GM23338 (cell line): ENCODE measurements at regions not wholly inside any gene's neighbourhood (a gene's known extent, or its start where the extent isn't known, plus 50 kb on each side); places are given as distances from the start of the nearest gene placed in this dataset.

Experiments
- ATAC-seq: fragments of 200-7000 bp; cut with Tn5 transposase; 3 replicates; pipeline ENCODE4 v1.9.1; 2020
- DNase-seq: peaks from one replicate; pipeline ENCODE4 v3.0.0-alpha.2; 2015; ENCODE audit warnings: low spot score
- H2AFZ ChIP-seq: fragments of 200-600 bp; sonication (generic); 2 replicates; pipeline ENCODE4 v1.8.0; 2016; ENCODE audit warnings: antibody characterized with exemption, mild to moderate bottlenecking, moderate library complexity
- H3F3A ChIP-seq: fragments of 200-600 bp; sonication (generic); replicated peaks from 2 replicates; pipeline ENCODE4 v1.8.0; 2017; ENCODE audit warnings: antibody characterized with exemption, mixed run types, low read depth
- H3K27ac ChIP-seq: fragments of 200-600 bp; sonication (generic); 2 replicates; pipeline ENCODE4 v1.6.1; 2016; ENCODE audit warnings: low read depth
- H3K27me3 ChIP-seq: fragments of 200-600 bp; sonication (generic); 2 replicates; pipeline ENCODE4 v1.8.0; 2016; ENCODE audit warnings: mild to moderate bottlenecking, mixed run types, moderate library complexity; ENCODE audit not compliant: insufficient read depth
- H3K36me3 ChIP-seq: fragments of 200-600 bp; sonication (generic); 2 replicates; pipeline ENCODE4 v1.8.0; 2016; ENCODE audit warnings: mild to moderate bottlenecking; ENCODE audit not compliant: insufficient read depth
- H3K4me1 ChIP-seq: fragments of 200-600 bp; sonication (generic); 2 replicates; pipeline ENCODE4 v1.8.0; 2016; ENCODE audit warnings: mild to moderate bottlenecking, moderate library complexity; ENCODE audit not compliant: insufficient read depth
- H3K4me2 ChIP-seq: fragments of 200-600 bp; sonication (generic); 2 replicates; pipeline ENCODE4 v1.7.1; 2017; ENCODE audit warnings: mixed run types
- H3K4me3 ChIP-seq: fragments of 200-600 bp; sonication (generic); 2 replicates; pipeline ENCODE4 v1.6.1; 2016; ENCODE audit warnings: mixed run types
- H3K79me2 ChIP-seq: fragments of 200-600 bp; sonication (generic); replicated peaks from 2 replicates; pipeline ENCODE4 v1.8.0; 2017; ENCODE audit warnings: mild to moderate bottlenecking; ENCODE audit not compliant: insufficient read depth
- H3K9me2 ChIP-seq: fragments of 200-600 bp; sonication (generic); 2 replicates; pipeline ENCODE4 v1.8.0; 2017; ENCODE audit not compliant: insufficient read depth
- H4K20me1 ChIP-seq: fragments of 200-600 bp; sonication (generic); replicated peaks from 2 replicates; pipeline ENCODE4 v1.8.0; 2017; ENCODE audit warnings: mild to moderate bottlenecking; ENCODE audit not compliant: insufficient read depth
- H3K27ac Mint-ChIP-seq: 2 replicates; pipeline ENCODE4 v1.8.0; 2020; ENCODE audit warnings: inconsistent platforms, mild to moderate bottlenecking, moderate library complexity, mixed read lengths
- H3K27me3 Mint-ChIP-seq: 3 replicates; pipeline ENCODE4 v1.8.0; 2022; ENCODE audit warnings: low read depth, mild to moderate bottlenecking, moderate library complexity, mixed read lengths, inconsistent platforms; ENCODE audit not compliant: insufficient read depth, poor library complexity
- H3K36me3 Mint-ChIP-seq: 3 replicates; pipeline ENCODE4 v1.8.0; 2021; ENCODE audit warnings: low read depth, mild to moderate bottlenecking, inconsistent platforms, moderate library complexity, mixed read lengths
- H3K4me1 Mint-ChIP-seq: 3 replicates; pipeline ENCODE4 v1.8.0; 2020; ENCODE audit warnings: mild to moderate bottlenecking, inconsistent platforms, mixed read lengths
- H3K4me3 Mint-ChIP-seq: 3 replicates; pipeline ENCODE4 v1.8.0; 2021; ENCODE audit warnings: moderate library complexity, mild to moderate bottlenecking, inconsistent platforms, mixed read lengths
- H3K9me3 Mint-ChIP-seq: 3 replicates; pipeline ENCODE4 v1.8.0; 2020; ENCODE audit warnings: moderate library complexity, mild to moderate bottlenecking, inconsistent platforms, mixed read lengths
- CREB1 ChIP-seq: fragments of 250-450 bp; sonication (Bioruptor Pico); IDR thresholded peaks from 2 replicates; pipeline ENCODE4 v1.5.0; 2020; ENCODE audit warnings: low read depth, mild to moderate bottlenecking, moderate library complexity
- CTCF ChIP-seq, 2 experiments: fragments of 200-600 bp in 1 of 2; sonication (generic) in 1 of 2; conservative IDR thresholded peaks; 2 replicates each; pipeline versions ENCODE4 v1.5.1 to v1.6.1; 2016 to 2017; ENCODE audit warnings: antibody characterized with exemption in 2 of 2, low read depth in 2 of 2, mild to moderate bottlenecking in 2 of 2, moderate library complexity in 1 of 2
- ETS1 ChIP-seq: IDR thresholded peaks from 2 replicates; pipeline ENCODE4 v1.6.1; 2016; ENCODE audit warnings: antibody characterized with exemption
- EZH2 ChIP-seq: fragments of 200-600 bp; sonication (generic); IDR thresholded peaks from one replicate; pipeline ENCODE4 v1.8.0; 2017; ENCODE audit warnings: antibody characterized with exemption, mild to moderate bottlenecking, low read depth; ENCODE audit not compliant: unreplicated experiment
- EZH2phosphoT487 ChIP-seq: fragments of 200-600 bp; sonication (generic); IDR thresholded peaks from one replicate; pipeline ENCODE4 v1.8.1; 2018; ENCODE audit warnings: antibody characterized with exemption; ENCODE audit not compliant: unreplicated experiment
- NANOG ChIP-seq: IDR thresholded peaks from 2 replicates; pipeline ENCODE4 v1.6.1; 2016; ENCODE audit warnings: antibody characterized with exemption, borderline replicate concordance
- POLR2AphosphoS5 ChIP-seq: IDR thresholded peaks from 2 replicates; pipeline ENCODE4 v1.6.1; 2016; ENCODE audit warnings: antibody characterized with exemption, low read depth
- REST ChIP-seq: IDR thresholded peaks from one replicate; pipeline ENCODE4 v1.6.1; 2018; ENCODE audit warnings: antibody characterized with exemption; ENCODE audit not compliant: unreplicated experiment
- ZNF114 ChIP-seq: fragments of 250-450 bp; sonication (Bioruptor Pico); IDR thresholded peaks from 2 replicates; pipeline ENCODE4 v1.5.0; 2020; ENCODE audit warnings: mild to moderate bottlenecking, moderate library complexity
- ZNF331 ChIP-seq: fragments of 250-450 bp; sonication (Bioruptor Pico); IDR thresholded peaks from 2 replicates; pipeline ENCODE4 v1.5.0; 2020; ENCODE audit warnings: low read depth, mild to moderate bottlenecking, moderate library complexity
- ZNF462 ChIP-seq: fragments of 250-450 bp; sonication (Bioruptor Pico); IDR thresholded peaks from 2 replicates; pipeline ENCODE4 v1.5.0; 2020; ENCODE audit warnings: mild to moderate bottlenecking, moderate library complexity

GRCh38 chr20:12592756-12593155 lies 416.0 kb upstream of the SPTLC3 start:
- Histone ChIP-seq H3K36me3 (no peaks in the 10 kb centered on the region), H3K4me1 (peaks cover 29% of the 10 kb centered on the region; the same call in 1 of the 2 replicates), H3K4me3 (no peak overlapping the region), H3K9me2 (no peaks in the 10 kb centered on the region), H3K27me3 (no peaks in the 10 kb centered on the region), H4K20me1 (no peaks in the 10 kb centered on the region), H2AFZ (no peak overlapping the region), H3K4me2 (no peak overlapping the region), H3F3A (no peaks in the 10 kb centered on the region), H3K79me2 (no peaks in the 10 kb centered on the region), H3K27ac (no peak overlapping the region)
- DNase-seq (no peak), ATAC-seq (no peak)
- Mint-ChIP-seq H3K4me3 (no peak overlapping the region), H3K27ac (no peak overlapping the region), H3K36me3 (no peaks in the 10 kb centered on the region; the same call in 2 of the 3 replicates), H3K27me3 (peaks cover 3% of the 10 kb centered on the region), H3K4me1 (peaks cover 41% of the 10 kb centered on the region), H3K9me3 (no peaks in the 10 kb centered on the region)
- no peak for TF ChIP-seq ZNF462 (CRISPR knock-in tag)
- no peak for TF ChIP-seq NANOG
- TF ChIP-seq ZNF331: no peak
- TF ChIP-seq ZNF114 (CRISPR knock-in tag): no peak
- no peak for TF ChIP-seq EZH2
- TF ChIP-seq ETS1: no peak
- TF ChIP-seq POLR2AphosphoS5: no peak
- no peak for TF ChIP-seq CTCF (conservative IDR thresholded peaks at IDR 0.05; ENCODE audit: low read depth in 2 of 2)
- TF ChIP-seq REST: no peak
- TF ChIP-seq EZH2phosphoT487: no peak
- TF ChIP-seq CREB1 (CRISPR knock-in tag): no peak
